GM21619 (cell line): ENCODE measurements at regions not wholly inside any gene's neighbourhood (a gene's known extent, or its start where the extent isn't known, plus 50 kb on each side); places are given as distances from the start of the nearest gene placed in this dataset.
"Not testable (repeated sequence)": the region's sequence is repeated elsewhere in the genome, so short reads cannot be mapped to it uniquely, and the experiment has no call there.

Experiments
- ATAC-seq: cut with Tn5 transposase; IDR thresholded peaks from one replicate; pipeline ENCODE4 v1.9.1; 2021; ENCODE audit not compliant: unreplicated experiment

- ATAC-seq = not testable (repeated sequence)
Observed at GRCh38 chr18:30839056-30839561, 203.4 kb downstream of the DSC3 start.

- ATAC-seq = no peak
Observed at GRCh38 chr18:30828700-30829099, 213.8 kb downstream of the DSC3 start.

- ATAC-seq = no peak
Observed at GRCh38 chr18:30819619-30820018, 222.9 kb downstream of the DSC3 start.

- ATAC-seq = no peak
Observed at GRCh38 chr18:30814446-30814845, 228.1 kb downstream of the DSC3 start.

- ATAC-seq = no peak
Observed at GRCh38 chr18:30811580-30811979, 231.0 kb downstream of the DSC3 start.

- no peak for ATAC-seq
Observed at GRCh38 chr18:30810580-30810979, 232.0 kb downstream of the DSC3 start.

GRCh38 chr18:30806823-30807222 is 235.7 kb downstream of the DSC3 start:
- ATAC-seq = no peak

GRCh38 chr18:30800800-30801199 is 241.7 kb downstream of the DSC3 start:
- ATAC-seq = no peak

- ATAC-seq = no peak
Observed at GRCh38 chr18:30792051-30792450, 250.5 kb downstream of the DSC3 start.

GRCh38 chr18:30788411-30788991 is 254.0 kb downstream of the DSC3 start:
- ATAC-seq = not testable (repeated sequence)

- ATAC-seq = no peak
Observed at GRCh38 chr18:30787410-30787809, 255.1 kb downstream of the DSC3 start.

GRCh38 chr18:30781601-30782000 is 260.9 kb downstream of the DSC3 start:
- no peak for ATAC-seq

- ATAC-seq = no peak
Observed at GRCh38 chr18:30775629-30776028, 266.9 kb downstream of the DSC3 start.

GRCh38 chr18:30772170-30772569 is 270.4 kb downstream of the DSC3 start:
- not testable (repeated sequence) for ATAC-seq

- no peak for ATAC-seq
Observed at GRCh38 chr18:30766053-30766452, 276.5 kb downstream of the DSC3 start.

- no peak for ATAC-seq
Observed at GRCh38 chr18:30765247-30765646, 277.3 kb downstream of the DSC3 start.

- no peak for ATAC-seq
Observed at GRCh38 chr18:30763902-30764350, 278.6 kb downstream of the DSC3 start.

GRCh38 chr18:30754846-30755245 is 287.7 kb downstream of the DSC3 start:
- no peak for ATAC-seq

GRCh38 chr18:30748541-30748940 is 294.0 kb downstream of the DSC3 start:
- no peak for ATAC-seq

- ATAC-seq = no peak
Observed at GRCh38 chr18:30746224-30746623, 296.3 kb downstream of the DSC3 start.

GRCh38 chr18:30743033-30743432 is 299.5 kb downstream of the DSC3 start:
- no peak for ATAC-seq

- ATAC-seq = no peak
Observed at GRCh38 chr18:30730915-30731314, 311.6 kb downstream of the DSC3 start.

GRCh38 chr18:30727849-30728248 is 314.7 kb downstream of the DSC3 start:
- ATAC-seq = no peak
